ENCODE measurements at regions not wholly inside any gene's neighbourhood (a gene's known extent, or its start where the extent isn't known, plus 50 kb on each side); places are given as distances from the start of the nearest gene placed in this dataset.

DNA sequence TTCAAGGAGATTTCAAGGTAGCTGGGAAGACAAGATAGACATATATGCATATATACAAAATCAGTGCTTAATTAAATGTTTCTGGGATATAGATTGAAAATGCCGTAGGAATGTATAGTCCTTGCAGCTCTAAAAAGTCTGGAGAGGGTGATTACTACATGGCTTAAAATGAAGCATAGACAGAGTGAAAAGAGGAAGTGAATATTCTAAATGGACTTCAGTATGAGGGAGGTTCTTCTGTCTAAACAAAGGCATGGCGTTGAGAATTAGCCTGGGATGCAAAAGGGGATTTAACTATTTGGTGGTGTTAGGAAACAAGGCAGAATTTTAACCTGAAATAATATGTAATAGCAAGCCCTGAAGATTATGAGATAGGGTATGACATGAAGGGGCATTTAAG is 141.5 kb upstream of the FRMPD4 start:
- TF ChIP-seq, protein P1, sequence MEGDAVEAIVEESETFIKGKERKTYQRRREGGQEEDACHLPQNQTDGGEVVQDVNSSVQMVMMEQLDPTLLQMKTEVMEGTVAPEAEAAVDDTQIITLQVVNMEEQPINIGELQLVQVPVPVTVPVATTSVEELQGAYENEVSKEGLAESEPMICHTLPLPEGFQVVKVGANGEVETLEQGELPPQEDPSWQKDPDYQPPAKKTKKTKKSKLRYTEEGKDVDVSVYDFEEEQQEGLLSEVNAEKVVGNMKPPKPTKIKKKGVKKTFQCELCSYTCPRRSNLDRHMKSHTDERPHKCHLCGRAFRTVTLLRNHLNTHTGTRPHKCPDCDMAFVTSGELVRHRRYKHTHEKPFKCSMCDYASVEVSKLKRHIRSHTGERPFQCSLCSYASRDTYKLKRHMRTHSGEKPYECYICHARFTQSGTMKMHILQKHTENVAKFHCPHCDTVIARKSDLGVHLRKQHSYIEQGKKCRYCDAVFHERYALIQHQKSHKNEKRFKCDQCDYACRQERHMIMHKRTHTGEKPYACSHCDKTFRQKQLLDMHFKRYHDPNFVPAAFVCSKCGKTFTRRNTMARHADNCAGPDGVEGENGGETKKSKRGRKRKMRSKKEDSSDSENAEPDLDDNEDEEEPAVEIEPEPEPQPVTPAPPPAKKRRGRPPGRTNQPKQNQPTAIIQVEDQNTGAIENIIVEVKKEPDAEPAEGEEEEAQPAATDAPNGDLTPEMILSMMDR (IDR thresholded peaks at IDR 0.05; ENCODE audit: low read depth, low read length, missing input control), result no peak
- TF ChIP-seq, protein P2, sequence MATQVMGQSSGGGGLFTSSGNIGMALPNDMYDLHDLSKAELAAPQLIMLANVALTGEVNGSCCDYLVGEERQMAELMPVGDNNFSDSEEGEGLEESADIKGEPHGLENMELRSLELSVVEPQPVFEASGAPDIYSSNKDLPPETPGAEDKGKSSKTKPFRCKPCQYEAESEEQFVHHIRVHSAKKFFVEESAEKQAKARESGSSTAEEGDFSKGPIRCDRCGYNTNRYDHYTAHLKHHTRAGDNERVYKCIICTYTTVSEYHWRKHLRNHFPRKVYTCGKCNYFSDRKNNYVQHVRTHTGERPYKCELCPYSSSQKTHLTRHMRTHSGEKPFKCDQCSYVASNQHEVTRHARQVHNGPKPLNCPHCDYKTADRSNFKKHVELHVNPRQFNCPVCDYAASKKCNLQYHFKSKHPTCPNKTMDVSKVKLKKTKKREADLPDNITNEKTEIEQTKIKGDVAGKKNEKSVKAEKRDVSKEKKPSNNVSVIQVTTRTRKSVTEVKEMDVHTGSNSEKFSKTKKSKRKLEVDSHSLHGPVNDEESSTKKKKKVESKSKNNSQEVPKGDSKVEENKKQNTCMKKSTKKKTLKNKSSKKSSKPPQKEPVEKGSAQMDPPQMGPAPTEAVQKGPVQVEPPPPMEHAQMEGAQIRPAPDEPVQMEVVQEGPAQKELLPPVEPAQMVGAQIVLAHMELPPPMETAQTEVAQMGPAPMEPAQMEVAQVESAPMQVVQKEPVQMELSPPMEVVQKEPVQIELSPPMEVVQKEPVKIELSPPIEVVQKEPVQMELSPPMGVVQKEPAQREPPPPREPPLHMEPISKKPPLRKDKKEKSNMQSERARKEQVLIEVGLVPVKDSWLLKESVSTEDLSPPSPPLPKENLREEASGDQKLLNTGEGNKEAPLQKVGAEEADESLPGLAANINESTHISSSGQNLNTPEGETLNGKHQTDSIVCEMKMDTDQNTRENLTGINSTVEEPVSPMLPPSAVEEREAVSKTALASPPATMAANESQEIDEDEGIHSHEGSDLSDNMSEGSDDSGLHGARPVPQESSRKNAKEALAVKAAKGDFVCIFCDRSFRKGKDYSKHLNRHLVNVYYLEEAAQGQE (IDR thresholded peaks at IDR 0.05), result no peak
- no peak for TF ChIP-seq SP1 (IDR thresholded peaks at IDR 0.05)
- TF ChIP-seq, protein P3, sequence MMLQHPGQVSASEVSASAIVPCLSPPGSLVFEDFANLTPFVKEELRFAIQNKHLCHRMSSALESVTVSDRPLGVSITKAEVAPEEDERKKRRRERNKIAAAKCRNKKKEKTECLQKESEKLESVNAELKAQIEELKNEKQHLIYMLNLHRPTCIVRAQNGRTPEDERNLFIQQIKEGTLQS (IDR thresholded peaks at IDR 0.05), result no peak
- no peak for TF ChIP-seq TAF1 (conservative IDR thresholded peaks at IDR 0.05)
- no peak for TF ChIP-seq NR2F2 (IDR thresholded peaks at IDR 0.05)
- no peak for TF ChIP-seq RAD21 (IDR thresholded peaks at IDR 0.05)
- TF ChIP-seq YY1 (IDR thresholded peaks at IDR 0.05), result no peak
- TF ChIP-seq, protein P4, sequence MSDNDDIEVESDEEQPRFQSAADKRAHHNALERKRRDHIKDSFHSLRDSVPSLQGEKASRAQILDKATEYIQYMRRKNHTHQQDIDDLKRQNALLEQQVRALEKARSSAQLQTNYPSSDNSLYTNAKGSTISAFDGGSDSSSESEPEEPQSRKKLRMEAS (IDR thresholded peaks at IDR 0.05), result no peak
- no peak for TF ChIP-seq JUND (IDR thresholded peaks at IDR 0.05)
